ENCODE measurements at regions not wholly inside any gene's neighbourhood (a gene's known extent, or its start where the extent isn't known, plus 50 kb on each side); places are given as distances from the start of the nearest gene placed in this dataset.

GRCh38 chr13:46495066-46495465 is 57.9 kb upstream of the LRCH1 start:
- H2BK12ac ChIP-seq (ENCODE audit: insufficient read length, low read depth, low read length): no peak overlapping the region
- H2BK15ac ChIP-seq (ENCODE audit: low read depth, low read length): no peak overlapping the region

More at GRCh38 chr13:46495066-46495465, 57.9 kb upstream of the LRCH1 start:
- Histone ChIP-seq H3K79me2 (ENCODE audit: insufficient read depth, low read length) (no peaks in the 10 kb centered on the region), H2BK20ac (ENCODE audit: low read depth, low read length, poor library complexity, severe bottlenecking) (no peak overlapping the region), H4K20me1 (ENCODE audit: control insufficient read depth, insufficient read depth, insufficient read length) (no peaks in the 10 kb centered on the region), H3K18ac (ENCODE audit: insufficient read length, low read depth, low read length) (no peak overlapping the region), H3K4me2 (ENCODE audit: insufficient read depth, insufficient read length, low read length) (no peak overlapping the region), H3K27ac (ENCODE audit: insufficient read length, low read depth, low read length) (no peak overlapping the region), H3K56ac (ENCODE audit: insufficient read length, low read depth, low read length) (no peak overlapping the region), H2AFZ (ENCODE audit: low read length) (no peak overlapping the region), H3K9ac (ENCODE audit: extremely low read depth, insufficient read length, low read length) (no peak overlapping the region), H2BK5ac (ENCODE audit: insufficient read length, low read length) (no peak overlapping the region), H3K4me1 (ENCODE audit: insufficient read depth, low read length) (no peaks in the 10 kb centered on the region), H3K4ac (ENCODE audit: low read depth, low read length) (no peak overlapping the region), H3K23ac (ENCODE audit: insufficient read length, low read depth, low read length) (no peak overlapping the region), H3K9me3 (ENCODE audit: control insufficient read depth, low read depth, low read length) (no peaks in the 10 kb centered on the region), H3K79me1 (ENCODE audit: insufficient read depth, low read depth, low read length, poor library complexity, severe bottlenecking) (no peaks in the 10 kb centered on the region), H2BK120ac (ENCODE audit: low read depth, low read length, poor library complexity, severe bottlenecking) (no peak overlapping the region), H3T11ph (ENCODE audit: low read length) (no peak overlapping the region), H4K5ac (ENCODE audit: insufficient read length, low read depth, low read length) (no peak overlapping the region), H2AK5ac (ENCODE audit: insufficient read length, low read length) (no peak overlapping the region), H4K91ac (ENCODE audit: insufficient read length, low read depth, low read length) (no peak overlapping the region), H3K23me2 (ENCODE audit: insufficient read length, low read depth, low read length, poor library complexity, severe bottlenecking) (no peaks in the 10 kb centered on the region), H3K27me3 (ENCODE audit: insufficient read depth, low read length) (no peaks in the 10 kb centered on the region), H4K8ac (replicated peaks; ENCODE audit: insufficient read length, low read depth, low read length) (no peak overlapping the region), H3K14ac (ENCODE audit: insufficient read depth, low read length) (no peak overlapping the region)
- Mint-ChIP-seq H3K4me3 (no peak overlapping the region), H3K9me3 (no peaks in the 10 kb centered on the region), H3K27me3 (ENCODE audit: low read depth) (no peaks in the 10 kb centered on the region), H3K4me1 (peaks cover 4 to 11% of the 10 kb centered on the region in 2 experiments), H3K36me3 (ENCODE audit: insufficient read depth in 1 of 3, low read depth in 3 of 3) (no peaks in the 10 kb centered on the region), H3K27ac (no peak overlapping the region)
- no peak for TF ChIP-seq CTCF (conservative IDR thresholded peaks at IDR 0.05)
- no peak for DNase-seq
